CD4-positive, alpha-beta T cell (primary cell): ENCODE measurements at regions not wholly inside any gene's neighbourhood (a gene's known extent, or its start where the extent isn't known, plus 50 kb on each side); places are given as distances from the start of the nearest gene placed in this dataset.

Experiments
- ATAC-seq: fragments of 200-7000 bp; cut with Tn5 transposase; one replicate; pipeline ENCODE4 v1.10.0; 2022; ENCODE audit warnings: mild to moderate bottlenecking; ENCODE audit not compliant: poor library complexity
- CTCF ChIA-PET: fragments of 350-600 bp; sonication (Branson Sonifier 250); formaldehyde crosslinking; loops from one replicate; lab custom pipeline; 2021; ENCODE audit warnings: antibody characterized with exemption, inconsistent platforms; lab: Charles Lee
- POLR2A ChIA-PET: fragments of 350-600 bp; sonication (Branson Sonifier 250); formaldehyde crosslinking; loops from one replicate; lab custom pipeline; 2021; ENCODE audit warnings: antibody characterized with exemption, inconsistent platforms; lab: Charles Lee
- DNase-seq, 14 experiments: peaks; one replicate each; pipeline ENCODE4 v3.0.0-alpha.2; 2013 to 2020; ENCODE audit warnings: mixed read lengths in 2 of 14
- H3K27ac ChIP-seq, 2 donors: one replicate each; pipeline versions ENCODE4 v1.5.1 to v1.7.0; 2013; ENCODE audit warnings: low read length in 2 of 2, low read depth in 1 of 2, mild to moderate bottlenecking in 1 of 2
- H3K27me3 ChIP-seq, 2 experiments: 1 replicate in 1 of 2; 2 replicates in 1 of 2; pipeline versions ENCODE4 v1.6.1 to v1.7.0; 2013; ENCODE audit warnings: low read length in 2 of 2, control low read depth in 1 of 2, mild to moderate bottlenecking in 1 of 2, moderate library complexity in 1 of 2; ENCODE audit not compliant: insufficient read depth in 2 of 2, control insufficient read depth in 1 of 2
- H3K36me3 ChIP-seq: one replicate; pipeline ENCODE4 v1.6.1; 2013; ENCODE audit warnings: low read length, control low read depth; ENCODE audit not compliant: insufficient read depth
- H3K4me1 ChIP-seq: one replicate; pipeline ENCODE4 v1.6.1; 2013; ENCODE audit warnings: low read length, control low read depth; ENCODE audit not compliant: insufficient read depth
- H3K4me3 ChIP-seq: one replicate; pipeline ENCODE4 v1.5.1; 2013; ENCODE audit warnings: mild to moderate bottlenecking, low read length, moderate library complexity
- H3K9me3 ChIP-seq, 2 experiments: 1 replicate in 1 of 2; 2 replicates in 1 of 2; pipeline versions ENCODE4 v1.6.1 to v1.7.0; 2013; ENCODE audit warnings: low read length in 2 of 2, mild to moderate bottlenecking in 2 of 2, control low read depth in 1 of 2, moderate library complexity in 1 of 2; ENCODE audit not compliant: control insufficient read depth in 1 of 2, insufficient read depth in 1 of 2
- H3K27ac Mint-ChIP-seq: one replicate; pipeline ENCODE4 v1.8.0; 2020; ENCODE audit warnings: mixed read lengths
- H3K27me3 Mint-ChIP-seq: one replicate; pipeline ENCODE4 v1.8.0; 2021; ENCODE audit warnings: mixed read lengths
- H3K36me3 Mint-ChIP-seq: one replicate; pipeline ENCODE4 v1.8.0; 2021; ENCODE audit warnings: low read depth, mixed read lengths
- H3K4me1 Mint-ChIP-seq: one replicate; pipeline ENCODE4 v1.8.0; 2021; ENCODE audit warnings: low read depth, mixed read lengths
- H3K4me3 Mint-ChIP-seq: one replicate; pipeline ENCODE4 v1.8.0; 2020; ENCODE audit warnings: mild to moderate bottlenecking, mixed read lengths
- H3K9me3 Mint-ChIP-seq: one replicate; pipeline ENCODE4 v1.8.0; 2020; ENCODE audit warnings: mixed read lengths
- intact Hi-C, 2 experiments: fragments of 100-400 bp; cut with DNase I in 1 of 2; cut with micrococcal nuclease in 1 of 2; formaldehyde crosslinking; loops; one replicate each; pipeline versions ENCODE4 v1.15.1 to v1.9.0; 2023 to 2025; cut with DNase I, micrococcal nuclease
- TF ChIP-seq, protein P1 (sequence below): fragments of 200-600 bp; IDR thresholded peaks from one replicate; pipeline ENCODE4 v1.8.0; 2022; ENCODE audit warnings: antibody characterized with exemption, mild to moderate bottlenecking

DNA sequence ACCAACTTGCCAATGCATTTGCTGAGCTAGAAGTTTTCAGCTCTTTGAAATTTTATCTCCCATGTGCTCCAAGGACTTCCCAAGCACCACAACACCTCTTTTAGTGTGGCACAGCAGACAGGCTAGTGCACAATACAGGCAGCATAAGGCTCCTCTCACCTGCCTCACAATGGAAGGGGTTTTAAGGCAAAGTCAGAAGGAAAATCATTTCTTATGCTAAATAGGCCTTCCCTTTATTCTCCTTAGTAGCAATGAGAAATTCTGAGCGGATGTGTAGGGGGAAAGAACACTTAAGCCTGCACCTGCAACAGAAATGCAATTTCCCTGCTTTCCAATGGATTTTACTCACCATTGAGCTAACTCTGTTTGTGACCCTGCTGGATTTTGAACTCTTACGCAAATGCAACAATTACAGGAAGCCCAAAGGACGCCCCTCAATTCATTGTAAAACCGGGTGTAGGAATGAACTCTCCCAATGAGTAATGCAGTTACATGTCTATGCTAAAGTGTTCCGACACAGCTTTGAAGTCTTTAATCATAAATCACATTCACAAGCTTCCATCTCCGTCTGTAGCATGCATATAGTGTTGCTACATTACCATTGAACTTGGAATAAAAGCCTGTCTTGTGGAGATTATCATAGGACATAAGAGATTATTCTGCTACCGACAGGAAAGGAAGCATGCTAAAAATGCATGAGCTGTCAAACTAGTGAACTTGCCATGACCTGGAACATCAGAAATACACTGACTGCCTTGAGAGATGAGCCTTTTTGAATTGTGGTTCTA lies 1084.9 kb downstream of the RPA4 start:
- Mint-ChIP-seq H3K4me3 (no peak overlapping the region), H3K4me1 (no peaks in the 10 kb centered on the region), H3K36me3 (no peaks in the 10 kb centered on the region), H3K27me3 (no peaks in the 10 kb centered on the region), H3K27ac (no peak overlapping the region), H3K9me3 (peaks cover 4% of the 10 kb centered on the region)
- TF ChIP-seq, protein P1, sequence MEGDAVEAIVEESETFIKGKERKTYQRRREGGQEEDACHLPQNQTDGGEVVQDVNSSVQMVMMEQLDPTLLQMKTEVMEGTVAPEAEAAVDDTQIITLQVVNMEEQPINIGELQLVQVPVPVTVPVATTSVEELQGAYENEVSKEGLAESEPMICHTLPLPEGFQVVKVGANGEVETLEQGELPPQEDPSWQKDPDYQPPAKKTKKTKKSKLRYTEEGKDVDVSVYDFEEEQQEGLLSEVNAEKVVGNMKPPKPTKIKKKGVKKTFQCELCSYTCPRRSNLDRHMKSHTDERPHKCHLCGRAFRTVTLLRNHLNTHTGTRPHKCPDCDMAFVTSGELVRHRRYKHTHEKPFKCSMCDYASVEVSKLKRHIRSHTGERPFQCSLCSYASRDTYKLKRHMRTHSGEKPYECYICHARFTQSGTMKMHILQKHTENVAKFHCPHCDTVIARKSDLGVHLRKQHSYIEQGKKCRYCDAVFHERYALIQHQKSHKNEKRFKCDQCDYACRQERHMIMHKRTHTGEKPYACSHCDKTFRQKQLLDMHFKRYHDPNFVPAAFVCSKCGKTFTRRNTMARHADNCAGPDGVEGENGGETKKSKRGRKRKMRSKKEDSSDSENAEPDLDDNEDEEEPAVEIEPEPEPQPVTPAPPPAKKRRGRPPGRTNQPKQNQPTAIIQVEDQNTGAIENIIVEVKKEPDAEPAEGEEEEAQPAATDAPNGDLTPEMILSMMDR = no peak
- H3K9me3 ChIP-seq = no peaks in the 10 kb centered on the region
- no peaks in the 10 kb centered on the region for H3K4me1 ChIP-seq
- DNase-seq (no peak), ATAC-seq (no peak)
- ChIA-PET POLR2A (no interaction called here), CTCF (no interaction called here)
- intact Hi-C loops = loop anchor here in 1 of 2 experiments (5.0 kb wide), 1 partner anchor 624 kb away; no protein-coding TSS in a partner anchor
- no peak overlapping the region for H3K27ac ChIP-seq
- H3K36me3 ChIP-seq = no peaks in the 10 kb centered on the region
- no peaks in the 10 kb centered on the region for H3K27me3 ChIP-seq
- H3K4me3 ChIP-seq = no peak overlapping the region

DNA sequence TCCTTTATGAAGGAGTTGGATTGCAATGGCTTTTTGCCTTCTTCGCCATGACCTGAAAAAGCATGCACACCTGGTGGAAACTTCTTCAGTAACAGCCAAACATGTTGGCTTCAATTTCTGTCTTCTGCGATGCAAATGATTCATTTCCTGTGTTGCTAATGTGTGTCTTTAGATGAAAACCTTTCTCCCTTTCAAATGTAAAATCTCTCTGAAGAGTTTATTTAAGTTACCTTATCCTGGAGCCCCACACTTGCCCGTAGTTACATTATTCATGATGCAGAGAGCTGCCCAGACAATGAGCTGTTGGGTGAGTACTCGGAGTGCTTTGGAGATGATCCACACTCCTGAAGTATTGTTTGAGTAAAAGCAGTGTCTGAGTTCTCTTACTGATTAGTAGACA lies 1100.9 kb downstream of the RPA4 start:
- no peak for DNase-seq
- Mint-ChIP-seq H3K27me3 (no peaks in the 10 kb centered on the region), H3K27ac (no peak overlapping the region), H3K36me3 (no peaks in the 10 kb centered on the region), H3K9me3 (no peaks in the 10 kb centered on the region), H3K4me3 (no peak overlapping the region), H3K4me1 (no peaks in the 10 kb centered on the region)
- ChIA-PET POLR2A (no interaction called here), CTCF (no interaction called here)
- no peaks in the 10 kb centered on the region for H3K9me3 ChIP-seq
- intact Hi-C loops = no loop called here
- H3K4me1 ChIP-seq = no peaks in the 10 kb centered on the region
- H3K4me3 ChIP-seq = no peak overlapping the region
- H3K36me3 ChIP-seq = no peaks in the 10 kb centered on the region
- no peak overlapping the region for H3K27ac ChIP-seq
- no peak for ATAC-seq
- TF ChIP-seq, protein P1 = no peak
- H3K27me3 ChIP-seq = no peaks in the 10 kb centered on the region

DNA sequence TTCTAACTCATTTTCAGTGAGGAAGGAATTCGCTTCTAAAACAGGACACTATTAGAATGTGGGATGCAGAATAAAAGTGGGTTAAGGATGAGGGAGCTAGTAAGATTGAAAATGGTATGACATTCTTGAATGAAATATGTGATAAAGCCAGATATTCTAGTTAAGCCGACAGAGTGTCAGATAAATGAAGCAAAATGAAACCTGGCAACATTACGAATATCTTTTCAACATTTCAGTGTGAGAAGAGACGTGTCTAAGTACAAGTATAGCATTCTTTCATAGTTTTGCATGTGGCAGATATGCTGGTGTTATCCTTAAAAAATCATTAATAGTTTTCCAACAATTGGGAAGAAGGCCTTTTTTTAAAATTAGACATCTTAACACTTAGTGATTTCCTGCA lies 1101.4 kb downstream of the RPA4 start:
- TF ChIP-seq, protein P1 = no peak
- no peak overlapping the region for H3K4me3 ChIP-seq
- Mint-ChIP-seq H3K9me3 (no peaks in the 10 kb centered on the region), H3K27ac (no peak overlapping the region), H3K4me1 (no peaks in the 10 kb centered on the region), H3K36me3 (no peaks in the 10 kb centered on the region), H3K4me3 (no peak overlapping the region), H3K27me3 (no peaks in the 10 kb centered on the region)
- no peaks in the 10 kb centered on the region for H3K9me3 ChIP-seq
- POLR2A ChIA-PET = no interaction called here
- H3K36me3 ChIP-seq = no peaks in the 10 kb centered on the region
- ATAC-seq (no peak), DNase-seq (no peak)
- no peaks in the 10 kb centered on the region for H3K4me1 ChIP-seq
- intact Hi-C loops = no loop called here
- CTCF ChIA-PET = no interaction called here
- H3K27me3 ChIP-seq = no peaks in the 10 kb centered on the region
- no peak overlapping the region for H3K27ac ChIP-seq
